ENCODE measurements at regions not wholly inside any gene's neighbourhood (a gene's known extent, or its start where the extent isn't known, plus 50 kb on each side); places are given as distances from the start of the nearest gene placed in this dataset.

DNA sequence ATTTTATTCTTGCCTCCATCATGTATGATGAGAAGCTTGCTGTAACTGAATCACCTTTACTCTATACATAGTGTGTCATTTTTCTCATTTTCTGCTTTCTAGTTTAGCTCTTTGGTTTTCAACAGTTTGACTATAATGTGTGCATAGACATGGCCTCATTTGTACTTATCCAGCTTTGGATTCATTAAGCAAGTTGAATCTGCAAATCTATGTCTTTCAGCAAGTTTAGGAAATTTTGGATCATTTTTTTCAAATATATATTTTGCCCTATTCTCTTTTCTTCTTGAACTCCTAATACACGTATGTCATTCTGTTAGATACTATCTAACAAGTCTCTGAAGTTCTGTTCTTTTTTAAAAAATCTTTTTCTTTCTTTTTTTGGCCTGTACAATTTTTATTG lies 57.8 kb downstream of the PRLHR start:
- DNase-seq = no peak

GRCh38 chr10:118534136-118534535 lies 61.3 kb downstream of the PRLHR start:
- DNase-seq = no peak

DNA sequence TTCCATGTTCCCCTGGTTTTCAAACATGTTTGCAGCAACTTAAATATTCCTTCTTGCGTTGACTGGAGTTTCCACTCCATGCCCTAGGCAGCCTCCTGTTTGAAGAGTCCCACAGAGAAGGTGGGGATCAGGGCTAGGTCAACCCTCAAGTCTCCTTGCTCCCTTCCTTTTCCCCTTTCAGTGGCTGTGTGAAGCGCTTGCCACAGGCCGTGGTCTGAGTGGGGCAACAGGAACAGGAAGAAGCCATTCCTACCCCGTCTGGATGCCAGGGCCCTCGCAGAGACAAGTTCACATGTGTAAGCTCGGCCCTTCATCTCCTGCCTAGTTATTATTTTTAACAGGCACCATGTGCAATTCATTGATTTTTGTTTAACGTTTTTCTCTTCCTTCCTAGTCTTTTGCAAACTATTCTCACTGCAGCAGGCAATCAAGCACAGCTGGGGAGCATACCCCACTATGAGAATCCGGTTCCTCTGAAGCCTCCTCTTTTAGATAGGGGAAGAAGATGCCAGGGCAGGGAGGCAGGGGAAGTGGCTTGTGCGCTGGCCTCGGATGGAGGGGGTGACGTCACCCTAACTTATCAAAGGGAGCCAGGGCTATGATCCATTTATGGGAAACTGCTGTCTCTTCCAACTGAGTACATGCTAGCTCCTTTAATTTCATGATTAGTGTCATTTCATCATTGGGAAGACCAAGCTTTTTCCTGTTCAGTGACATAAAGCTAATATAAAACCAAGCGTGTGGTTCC lies 64.2 kb downstream of the PRLHR start:
- no peak for DNase-seq

DNA sequence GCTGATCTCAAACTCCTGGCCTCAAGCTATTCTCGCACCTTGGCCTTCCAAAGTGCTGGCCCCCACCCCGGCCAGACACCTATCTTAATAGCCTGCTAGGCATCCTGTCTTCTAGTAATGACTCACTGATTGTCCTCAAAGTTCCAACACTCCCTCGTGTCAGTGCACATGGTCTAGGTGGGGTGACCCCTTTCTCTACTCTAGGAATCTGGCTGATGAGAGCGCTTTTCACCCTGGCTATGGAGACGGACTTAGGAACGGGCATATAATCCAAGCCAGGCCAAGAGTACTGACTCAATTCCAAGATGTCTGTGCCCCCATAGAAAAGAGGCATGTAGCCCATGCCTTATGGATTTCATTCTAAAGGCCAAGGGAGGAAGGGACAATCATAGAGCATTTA lies 67.0 kb downstream of the PRLHR start:
- no peak for DNase-seq

DNA sequence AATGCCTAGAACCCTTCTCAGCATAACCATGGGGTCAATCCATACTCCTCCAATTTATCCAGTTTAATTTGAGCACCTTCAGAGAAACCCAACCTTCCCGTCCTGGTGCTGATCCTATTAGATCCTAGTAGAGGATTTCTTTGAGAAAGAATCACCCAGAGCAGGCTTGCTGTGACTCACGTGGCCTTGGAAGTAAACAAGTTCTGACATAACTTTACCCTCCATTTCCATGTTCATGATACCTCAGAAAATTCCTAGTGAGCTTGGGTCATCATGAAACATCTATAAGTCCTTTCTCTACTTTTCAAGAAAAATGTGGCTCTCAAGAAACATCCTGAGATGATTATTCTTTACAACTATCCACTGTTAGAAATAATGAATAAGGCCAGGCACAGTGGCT lies 71.7 kb downstream of the PRLHR start:
- DNase-seq = no peak

DNA sequence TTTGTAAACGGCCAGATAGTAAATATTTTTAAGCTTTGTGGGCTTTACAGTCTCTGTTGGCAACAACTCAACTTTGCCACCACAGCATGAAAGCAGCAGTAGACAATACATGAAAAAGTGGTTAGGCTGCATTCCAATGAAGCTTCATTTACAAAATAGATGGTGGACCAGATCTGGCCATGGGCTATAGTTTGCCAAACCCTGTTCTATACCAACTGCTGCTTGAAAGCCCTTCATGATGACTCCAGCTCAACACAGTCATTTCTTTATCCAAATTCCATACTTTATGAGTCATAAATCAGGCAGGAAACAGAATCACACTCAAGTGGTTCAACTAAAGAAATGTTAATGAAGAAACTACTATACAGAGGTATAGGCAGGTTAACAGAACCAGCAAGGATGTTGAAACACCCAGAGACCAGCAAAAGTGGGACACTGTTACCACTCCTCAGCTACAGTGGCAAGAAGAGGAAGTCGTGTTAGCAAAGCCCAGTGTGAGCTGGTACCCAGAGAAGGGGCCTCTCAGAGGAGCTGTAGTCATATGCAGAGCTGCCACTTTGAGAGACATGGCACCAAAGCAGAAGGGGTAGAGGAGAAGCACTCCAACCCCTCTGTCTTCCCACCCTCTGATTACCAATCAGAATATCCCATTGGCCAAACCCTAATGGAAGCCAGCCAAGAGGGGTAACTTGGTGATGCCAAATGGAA lies 72.5 kb downstream of the PRLHR start:
- no peak for DNase-seq

DNA sequence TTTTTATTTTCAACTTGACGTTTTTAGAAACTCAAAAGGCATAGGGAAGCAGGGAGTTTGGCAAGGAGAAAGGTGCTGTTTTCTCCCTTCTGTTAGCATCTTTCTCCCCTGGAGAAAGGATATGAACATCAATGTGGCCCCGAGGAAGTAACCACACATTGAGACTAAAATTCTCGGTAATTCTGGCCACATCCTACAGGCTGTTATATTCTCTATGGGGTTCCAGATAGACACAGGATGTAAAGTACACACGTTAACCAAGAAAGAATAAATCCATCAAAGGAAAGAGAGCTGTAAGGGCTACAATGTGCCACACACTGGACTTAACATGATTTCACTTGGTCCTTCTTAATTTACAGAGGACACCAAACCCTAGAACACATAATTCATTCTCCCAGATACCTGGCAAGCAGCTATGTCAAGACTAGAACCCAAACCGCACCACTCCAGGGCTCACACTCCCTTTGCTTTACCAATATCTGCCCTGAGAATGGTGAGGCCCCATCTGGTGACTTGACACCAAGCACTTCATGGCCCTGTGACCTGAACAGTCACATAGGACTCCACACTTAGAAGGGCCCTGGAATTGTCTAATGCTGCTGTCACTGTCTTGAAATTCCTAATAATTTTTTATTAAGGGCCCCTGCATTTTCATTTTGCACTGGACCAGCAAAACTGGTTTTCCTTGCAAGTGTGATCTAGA lies 73.9 kb downstream of the PRLHR start:
- no peak for DNase-seq

DNA sequence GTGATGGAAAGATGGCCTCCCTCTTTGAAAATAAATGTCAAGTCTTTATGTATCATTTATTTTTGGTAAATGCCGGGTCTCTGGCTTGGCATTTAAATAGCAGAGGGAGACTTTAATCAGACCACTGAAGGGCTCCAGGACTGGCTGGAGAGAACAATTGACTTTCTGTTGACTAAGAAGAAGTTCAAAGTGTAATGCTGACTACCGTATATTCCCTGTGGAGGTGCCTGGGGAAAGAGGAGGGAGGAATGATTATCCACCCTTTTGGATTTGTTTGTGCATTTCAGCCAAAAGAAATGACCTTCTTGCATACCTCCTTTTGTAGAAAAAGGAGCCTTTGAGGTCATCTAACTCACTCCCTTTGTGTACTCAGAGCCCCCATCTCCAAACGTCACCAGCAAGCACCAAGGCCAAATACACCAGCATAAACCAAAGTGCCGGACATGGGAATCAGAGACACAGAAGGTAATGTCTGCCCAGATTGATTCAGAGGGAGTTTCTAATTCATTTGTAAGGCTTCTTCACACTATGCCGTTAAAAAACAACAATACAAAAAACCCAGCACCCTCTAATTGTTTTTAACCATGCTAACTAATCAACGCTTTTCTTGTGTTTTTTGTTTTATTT lies 75.2 kb downstream of the PRLHR start:
- no peak for DNase-seq

DNA sequence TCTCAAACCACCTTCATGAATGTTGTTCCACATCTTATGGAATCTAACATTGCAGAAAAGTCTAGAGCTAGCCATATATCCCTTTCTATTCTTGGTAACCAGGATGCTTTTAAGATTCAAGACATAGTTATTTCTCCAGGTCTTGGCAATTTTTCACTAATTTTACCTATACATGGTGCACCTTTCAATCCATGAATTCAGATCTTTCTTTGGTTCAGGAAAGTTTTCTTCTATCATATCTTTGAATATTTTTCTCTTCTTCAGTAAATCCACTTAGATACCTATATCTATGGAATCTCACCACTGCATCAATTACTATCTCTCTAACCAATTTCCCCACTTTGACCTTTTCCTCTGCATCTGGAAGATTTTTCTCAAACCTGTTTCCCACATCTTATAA lies 77.4 kb downstream of the PRLHR start:
- DNase-seq = no peak

DNA sequence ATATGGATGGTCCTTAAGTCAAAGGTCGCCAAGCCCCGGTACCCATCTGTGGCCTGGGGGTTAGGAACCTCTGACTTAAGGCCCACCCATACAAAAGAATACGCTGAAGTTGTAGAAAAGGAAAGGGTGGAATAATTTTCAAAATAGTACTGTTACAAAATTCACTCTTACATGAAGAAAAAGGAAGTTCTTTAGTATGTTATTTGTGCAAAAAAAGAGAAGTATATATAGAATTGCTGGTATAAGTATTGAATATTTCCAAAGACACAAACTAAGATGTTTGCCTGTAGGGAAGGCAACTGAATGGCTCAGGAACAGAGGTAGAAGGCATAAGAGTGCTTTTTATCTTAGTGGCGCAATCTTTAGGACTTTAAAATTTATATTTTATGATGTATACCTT lies 78.7 kb downstream of the PRLHR start:
- DNase-seq = no peak

GRCh38 chr10:118513174-118513573 lies 82.3 kb downstream of the PRLHR start:
- no peak for DNase-seq

DNA sequence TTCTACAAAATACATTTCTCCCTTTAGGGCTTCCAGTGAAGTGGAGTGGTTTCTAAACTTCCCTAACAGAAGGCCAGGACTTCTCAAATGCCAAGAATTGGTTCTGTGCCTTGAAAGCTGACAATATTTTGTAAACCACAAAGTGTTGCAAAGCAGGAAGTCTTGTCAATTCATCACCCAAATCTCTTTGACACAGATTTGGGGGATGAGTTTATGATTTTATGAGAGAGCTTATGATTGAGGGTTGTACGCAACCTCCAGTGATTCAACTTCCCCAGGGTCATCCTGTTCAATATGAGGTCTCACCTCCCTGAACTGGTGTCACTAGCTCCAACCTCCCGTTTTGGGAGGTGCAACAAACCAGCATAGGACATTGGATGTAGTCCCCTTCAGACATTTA lies 83.7 kb downstream of the PRLHR start:
- no peak for DNase-seq

DNA sequence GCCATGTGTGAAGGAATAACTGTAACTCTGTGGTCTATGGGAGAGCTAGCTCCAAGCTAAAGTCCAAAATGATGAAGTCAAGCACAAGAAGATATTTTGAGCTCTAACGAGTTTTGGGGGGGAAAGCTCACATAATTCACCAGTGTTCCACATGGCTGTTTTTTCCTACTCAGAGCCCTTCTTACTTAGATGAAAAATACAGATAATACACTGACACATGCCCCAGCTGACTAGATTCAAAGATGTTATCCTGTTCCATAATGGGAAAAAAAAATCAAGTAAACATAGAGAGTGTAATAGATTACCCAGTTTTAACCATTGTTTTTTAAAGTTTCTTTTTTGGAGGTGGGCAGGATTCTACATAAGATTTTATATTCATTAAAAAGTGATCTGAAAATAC lies 86.6 kb downstream of the PRLHR start:
- DNase-seq = no peak

DNA sequence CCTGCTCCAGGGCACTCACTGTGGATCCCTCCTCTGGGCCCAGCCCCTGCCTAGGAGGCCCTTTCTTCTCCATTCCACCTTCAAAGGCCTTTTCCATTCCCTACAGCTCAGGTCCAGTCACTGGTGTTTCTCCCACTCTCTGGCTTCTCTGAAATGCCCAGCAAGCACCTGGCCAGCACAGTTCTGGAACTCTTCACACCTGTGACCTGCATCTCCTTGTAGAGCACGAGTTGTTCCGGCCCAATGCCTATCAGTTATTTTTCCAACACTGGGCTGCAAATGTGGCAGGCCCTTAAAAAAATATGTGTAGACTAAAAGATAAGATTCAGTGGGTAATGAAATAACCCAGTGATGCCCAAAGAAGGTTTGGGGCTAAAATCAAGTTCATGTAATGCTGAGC lies 87.1 kb downstream of the PRLHR start:
- DNase-seq = no peak

DNA sequence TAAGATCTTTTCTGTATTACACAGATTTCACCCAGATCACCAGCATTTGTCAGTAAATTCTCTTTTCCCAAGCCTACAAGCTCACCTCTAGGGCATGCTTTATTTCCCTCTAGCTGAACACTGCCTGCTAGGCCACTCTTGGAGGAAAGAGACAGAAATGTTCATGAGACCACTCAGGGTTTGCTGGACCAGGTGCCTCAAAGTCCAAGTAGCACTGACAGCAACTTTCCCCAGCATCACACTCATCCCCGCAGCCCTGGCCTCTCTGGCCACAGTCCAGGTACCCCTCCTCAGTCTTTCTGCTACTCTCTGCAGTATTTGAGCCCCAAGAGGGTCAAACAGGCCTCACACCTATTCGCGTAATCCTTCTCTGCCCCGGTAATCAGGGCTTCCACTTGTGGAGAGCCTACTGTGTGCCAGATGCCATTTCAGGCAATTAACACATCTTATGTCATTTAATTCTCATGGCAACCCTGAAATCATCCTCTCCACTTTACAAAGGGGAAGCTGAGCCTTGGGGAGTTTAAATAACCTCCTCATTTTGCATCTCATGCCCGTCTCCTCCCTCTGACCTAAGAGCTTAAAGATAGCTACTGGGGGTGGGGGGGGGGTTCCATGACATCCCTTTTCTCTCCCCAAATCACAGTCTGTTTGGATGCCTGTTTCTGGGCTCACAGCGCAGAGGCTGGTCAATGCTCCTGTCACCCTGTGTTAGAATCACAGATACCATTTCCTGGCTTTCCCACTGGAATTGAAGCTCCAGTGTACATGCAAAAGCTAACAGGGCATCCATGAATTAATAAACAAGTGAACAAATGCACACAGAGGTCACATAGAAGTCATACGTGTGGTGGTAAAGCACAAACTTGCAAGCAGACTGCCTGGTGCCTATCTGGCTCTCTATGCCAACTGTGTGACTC lies 88.5 kb downstream of the PRLHR start:
- DNase-seq = no peak

- no peak for DNase-seq
These were observed 90.1 kb downstream of the PRLHR start for GRCh38 chr10:118505363-118505762.

- DNase-seq = no peak
These were observed 90.8 kb downstream of the PRLHR start for GRCh38 chr10:118504467-118505205.

GRCh38 chr10:118504044-118504443 lies 91.4 kb downstream of the PRLHR start:
- no peak for DNase-seq

DNA sequence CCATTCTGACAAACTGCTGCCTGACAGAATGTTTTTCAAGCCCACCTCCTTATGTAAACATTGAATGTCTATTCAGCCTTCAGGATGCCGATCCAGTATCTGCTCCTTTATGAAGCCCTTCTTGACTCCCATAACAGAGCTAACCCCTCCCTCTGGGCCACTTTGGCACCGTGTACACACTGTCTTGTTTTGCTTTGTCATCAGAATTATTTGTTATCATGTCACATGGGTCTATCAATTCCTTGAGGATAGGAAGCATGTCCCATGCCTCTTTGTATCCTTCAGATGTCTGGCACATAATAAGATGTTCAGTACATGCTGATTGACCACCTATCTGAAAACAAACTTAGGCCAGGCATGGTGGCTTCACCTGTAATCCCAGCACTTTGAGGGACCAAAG lies 92.3 kb downstream of the PRLHR start:
- no peak for DNase-seq

GRCh38 chr10:118501637-118502440 lies 93.6 kb downstream of the PRLHR start:
- no peak for DNase-seq

DNA sequence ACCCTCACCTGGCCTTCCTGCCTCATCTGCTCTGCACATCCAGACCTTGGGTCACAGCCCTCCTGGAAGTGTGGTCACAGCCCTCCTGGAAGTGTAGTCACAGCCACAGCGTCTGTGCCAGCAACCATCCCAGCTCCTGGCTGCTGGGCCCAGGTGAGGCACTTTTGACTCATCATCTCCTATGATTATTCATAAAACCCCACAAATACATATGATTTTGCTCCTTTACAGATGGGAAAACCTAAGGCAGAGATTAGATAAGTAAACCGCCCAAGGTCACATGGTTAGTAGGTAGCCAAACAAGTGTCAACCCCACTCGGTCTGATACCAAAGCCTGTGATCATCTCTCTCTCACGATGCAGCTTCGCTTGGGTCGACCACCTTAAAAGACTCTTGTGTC lies 94.3 kb downstream of the PRLHR start:
- DNase-seq = no peak

Measured in NCI-H187 treated with DMSO at 0.1 percent for 48 hours (cell line).